EH (cell line): ENCODE measurements at regions not wholly inside any gene's neighbourhood (a gene's known extent, or its start where the extent isn't known, plus 50 kb on each side); places are given as distances from the start of the nearest gene placed in this dataset.

ENCODE experiments used
- DNase-seq: peaks from one replicate; pipeline ENCODE4 v3.0.0-alpha.2; 2015; ENCODE audit warnings: low read depth

GRCh38 chr5:40414922-40415321, 264.8 kb upstream of the PTGER4 start:
- DNase-seq, result no peak

- DNase-seq, result peak; percentile 85
These were observed 266.0 kb upstream of the PTGER4 start for GRCh38 chr5:40413743-40414142.

GRCh38 chr5:40412771-40413170, 266.9 kb upstream of the PTGER4 start:
- no peak for DNase-seq

GRCh38 chr5:40410964-40411635, 268.6 kb upstream of the PTGER4 start:
- DNase-seq, result peak; percentile 71

- peak; percentile 65 for DNase-seq
These were observed 269.4 kb upstream of the PTGER4 start for GRCh38 chr5:40410231-40410861.

GRCh38 chr5:40409601-40410000, 270.1 kb upstream of the PTGER4 start:
- no peak for DNase-seq

GRCh38 chr5:40406741-40407211, 272.9 kb upstream of the PTGER4 start:
- no peak for DNase-seq

GRCh38 chr5:40405996-40406740, 273.5 kb upstream of the PTGER4 start:
- DNase-seq, result no peak

GRCh38 chr5:40405230-40405629, 274.5 kb upstream of the PTGER4 start:
- DNase-seq, result peak; percentile 64

- no peak for DNase-seq
These were observed 275.1 kb upstream of the PTGER4 start for GRCh38 chr5:40404613-40405012.

- peak; percentile 93 for DNase-seq
These were observed 277.7 kb upstream of the PTGER4 start for GRCh38 chr5:40402007-40402364.

GRCh38 chr5:40401284-40402006, 278.3 kb upstream of the PTGER4 start:
- DNase-seq, result peak; percentile 86

- no peak for DNase-seq
These were observed 279.5 kb upstream of the PTGER4 start for GRCh38 chr5:40400245-40400644.

- DNase-seq, result peak; percentile 86
These were observed 280.4 kb upstream of the PTGER4 start for GRCh38 chr5:40399349-40399748.

GRCh38 chr5:40397976-40398375, 281.7 kb upstream of the PTGER4 start:
- no peak for DNase-seq

- no peak for DNase-seq
These were observed 282.6 kb upstream of the PTGER4 start for GRCh38 chr5:40397091-40397490.

GRCh38 chr5:40396317-40396716, 283.4 kb upstream of the PTGER4 start:
- no peak for DNase-seq

GRCh38 chr5:40395251-40395650, 284.5 kb upstream of the PTGER4 start:
- DNase-seq, result no peak

GRCh38 chr5:40394698-40395097, 285.0 kb upstream of the PTGER4 start:
- no peak for DNase-seq

GRCh38 chr5:40391642-40392041, 288.1 kb upstream of the PTGER4 start:
- no peak for DNase-seq

GRCh38 chr5:40390281-40391149, 289.2 kb upstream of the PTGER4 start:
- no peak for DNase-seq
